ENCODE measurements at regions not wholly inside any gene's neighbourhood (a gene's known extent, or its start where the extent isn't known, plus 50 kb on each side); places are given as distances from the start of the nearest gene placed in this dataset.

GRCh38 chr19:31451686-31452330 is 102.6 kb upstream of the TSHZ3 start:
- TF ChIP-seq POLR2A (IDR thresholded peaks at IDR 0.05; ENCODE audit: low read depth, low read length) (no peak), POLR2AphosphoS5 (IDR thresholded peaks at IDR 0.05; ENCODE audit: low read depth, low read length) (no peak), TAF1 (IDR thresholded peaks at IDR 0.05; ENCODE audit: borderline replicate concordance, low read depth, low read length) (no peak)

Measured in GM12892 (cell line).